Nephron progenitor cell (in vitro differentiated cells): ENCODE measurements at regions not wholly inside any gene's neighbourhood (a gene's known extent, or its start where the extent isn't known, plus 50 kb on each side); places are given as distances from the start of the nearest gene placed in this dataset.

ENCODE experiments used
- DNase-seq: peaks from one replicate; pipeline ENCODE4 v3.0.0; 2021
- H3K27ac Mint-ChIP-seq: 2 replicates; pipeline ENCODE4 v1.8.0; 2021; ENCODE audit warnings: mild to moderate bottlenecking, moderate library complexity, mixed read lengths
- H3K27me3 Mint-ChIP-seq: 2 replicates; pipeline ENCODE4 v1.8.0; 2021; ENCODE audit warnings: mild to moderate bottlenecking, low read depth, mixed read lengths; ENCODE audit not compliant: poor library complexity
- H3K36me3 Mint-ChIP-seq: 2 replicates; pipeline ENCODE4 v1.8.0; 2021; ENCODE audit warnings: low read depth, mixed read lengths
- H3K4me1 Mint-ChIP-seq: 2 replicates; pipeline ENCODE4 v1.8.0; 2021; ENCODE audit warnings: mixed read lengths
- H3K4me3 Mint-ChIP-seq: 2 replicates; pipeline ENCODE4 v1.8.0; 2021; ENCODE audit warnings: mild to moderate bottlenecking, moderate library complexity, mixed read lengths
- H3K9me3 Mint-ChIP-seq: 2 replicates; pipeline ENCODE4 v1.8.0; 2021; ENCODE audit warnings: mild to moderate bottlenecking, moderate library complexity, mixed read lengths
- CTCF ChIP-seq: fragments of 200-600 bp; sonication (generic); IDR thresholded peaks from 2 replicates; pipeline ENCODE4 v1.5.0; 2021; ENCODE audit warnings: antibody characterized with exemption

GRCh38 chr3:63032881-63033280 lies 157.7 kb upstream of the CADPS start:
- H3K27me3 Mint-ChIP-seq: no peaks in the 10 kb centered on the region
- H3K27ac Mint-ChIP-seq: no peak overlapping the region
- H3K4me1 Mint-ChIP-seq: no peaks in the 10 kb centered on the region
- H3K9me3 Mint-ChIP-seq: peaks cover 4% of the 10 kb centered on the region
- H3K36me3 Mint-ChIP-seq: peaks cover 4% of the 10 kb centered on the region
- H3K4me3 Mint-ChIP-seq: no peak overlapping the region
- TF ChIP-seq CTCF: no peak
- no peak for DNase-seq

- TF ChIP-seq CTCF: no peak
- H3K27me3 Mint-ChIP-seq: no peaks in the 10 kb centered on the region
These were observed 158.9 kb upstream of the CADPS start for GRCh38 chr3:63034101-63034500.

GRCh38 chr3:63037116-63037515 lies 161.9 kb upstream of the CADPS start:
- Mint-ChIP-seq H3K4me1 (no peaks in the 10 kb centered on the region), H3K4me3 (no peak overlapping the region), H3K27me3 (no peaks in the 10 kb centered on the region), H3K9me3 (no peaks in the 10 kb centered on the region), H3K27ac (no peak overlapping the region), H3K36me3 (no peaks in the 10 kb centered on the region)
- no peak for DNase-seq
- TF ChIP-seq CTCF: no peak

More at GRCh38 chr3:63034101-63034500, 158.9 kb upstream of the CADPS start:
- H3K9me3 Mint-ChIP-seq: peaks cover 4% of the 10 kb centered on the region
- H3K4me3 Mint-ChIP-seq: no peak overlapping the region
- peaks cover 4% of the 10 kb centered on the region for H3K36me3 Mint-ChIP-seq
- no peaks in the 10 kb centered on the region for H3K4me1 Mint-ChIP-seq
- H3K27ac Mint-ChIP-seq: no peak overlapping the region
- DNase-seq: no peak

GRCh38 chr3:63042833-63043232 lies 167.6 kb upstream of the CADPS start:
- no peak overlapping the region for H3K4me3 Mint-ChIP-seq
- H3K27me3 Mint-ChIP-seq: no peaks in the 10 kb centered on the region
- peaks cover 7% of the 10 kb centered on the region for H3K4me1 Mint-ChIP-seq
- H3K27ac Mint-ChIP-seq: no peak overlapping the region
- no peak for TF ChIP-seq CTCF
- H3K36me3 Mint-ChIP-seq: no peaks in the 10 kb centered on the region
- DNase-seq: no peak
- peaks cover 3% of the 10 kb centered on the region for H3K9me3 Mint-ChIP-seq

GRCh38 chr3:63043631-63044030 lies 168.4 kb upstream of the CADPS start:
- H3K36me3 Mint-ChIP-seq: no peaks in the 10 kb centered on the region
- H3K9me3 Mint-ChIP-seq: peaks cover 3% of the 10 kb centered on the region
- H3K4me3 Mint-ChIP-seq: no peak overlapping the region
- no peak overlapping the region for H3K27ac Mint-ChIP-seq
- H3K4me1 Mint-ChIP-seq: peaks cover 7% of the 10 kb centered on the region
- no peak for TF ChIP-seq CTCF
- no peaks in the 10 kb centered on the region for H3K27me3 Mint-ChIP-seq
- no peak for DNase-seq

GRCh38 chr3:63046152-63046551 lies 170.9 kb upstream of the CADPS start:
- peaks cover 3% of the 10 kb centered on the region for H3K9me3 Mint-ChIP-seq
- H3K27me3 Mint-ChIP-seq: no peaks in the 10 kb centered on the region
- no peak for TF ChIP-seq CTCF
- H3K36me3 Mint-ChIP-seq: no peaks in the 10 kb centered on the region
- H3K4me3 Mint-ChIP-seq: no peak overlapping the region
- peaks cover 7% of the 10 kb centered on the region for H3K4me1 Mint-ChIP-seq
- H3K27ac Mint-ChIP-seq: no peak overlapping the region
- no peak for DNase-seq
